ENCODE measurements at regions not wholly inside any gene's neighbourhood (a gene's known extent, or its start where the extent isn't known, plus 50 kb on each side); places are given as distances from the start of the nearest gene placed in this dataset.

DNA sequence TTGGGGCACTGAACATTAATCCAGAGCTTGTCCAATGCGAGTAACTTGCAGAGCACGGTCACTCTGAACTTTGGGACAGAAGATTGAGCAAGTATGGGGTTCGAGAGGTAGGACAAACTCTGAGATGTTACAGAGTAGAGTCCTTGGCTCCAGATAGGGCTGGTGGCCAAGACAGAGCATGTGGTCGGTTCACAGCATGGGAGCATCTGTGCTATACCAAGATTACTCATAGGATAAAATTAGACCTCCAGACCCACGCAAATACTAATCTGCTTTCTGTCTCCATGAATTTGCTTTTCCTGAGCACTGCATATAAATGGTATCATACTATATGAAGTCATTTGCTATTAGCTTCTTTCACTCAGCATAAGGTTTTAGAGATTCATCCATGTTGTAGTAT lies 93.4 kb upstream of the TBX5 start:
- TF ChIP-seq EZH2phosphoT487 (IDR thresholded peaks at IDR 0.05; ENCODE audit: low read depth, severe bottlenecking, unreplicated experiment) (no peak), EZH2 (IDR thresholded peaks at IDR 0.05; ENCODE audit: borderline replicate concordance) (no peak)
- TF ChIP-seq, protein P1, sequence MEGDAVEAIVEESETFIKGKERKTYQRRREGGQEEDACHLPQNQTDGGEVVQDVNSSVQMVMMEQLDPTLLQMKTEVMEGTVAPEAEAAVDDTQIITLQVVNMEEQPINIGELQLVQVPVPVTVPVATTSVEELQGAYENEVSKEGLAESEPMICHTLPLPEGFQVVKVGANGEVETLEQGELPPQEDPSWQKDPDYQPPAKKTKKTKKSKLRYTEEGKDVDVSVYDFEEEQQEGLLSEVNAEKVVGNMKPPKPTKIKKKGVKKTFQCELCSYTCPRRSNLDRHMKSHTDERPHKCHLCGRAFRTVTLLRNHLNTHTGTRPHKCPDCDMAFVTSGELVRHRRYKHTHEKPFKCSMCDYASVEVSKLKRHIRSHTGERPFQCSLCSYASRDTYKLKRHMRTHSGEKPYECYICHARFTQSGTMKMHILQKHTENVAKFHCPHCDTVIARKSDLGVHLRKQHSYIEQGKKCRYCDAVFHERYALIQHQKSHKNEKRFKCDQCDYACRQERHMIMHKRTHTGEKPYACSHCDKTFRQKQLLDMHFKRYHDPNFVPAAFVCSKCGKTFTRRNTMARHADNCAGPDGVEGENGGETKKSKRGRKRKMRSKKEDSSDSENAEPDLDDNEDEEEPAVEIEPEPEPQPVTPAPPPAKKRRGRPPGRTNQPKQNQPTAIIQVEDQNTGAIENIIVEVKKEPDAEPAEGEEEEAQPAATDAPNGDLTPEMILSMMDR (IDR thresholded peaks at IDR 0.05; ENCODE audit: poor library complexity), result no peak

All from hepatocyte (in vitro differentiated cells).